Neural cell (in vitro differentiated cells): ENCODE measurements at regions not wholly inside any gene's neighbourhood (a gene's known extent, or its start where the extent isn't known, plus 50 kb on each side); places are given as distances from the start of the nearest gene placed in this dataset.

ENCODE experiments used
- H2AFZ ChIP-seq: fragments of 200-600, 300-800 bp; sonication (generic), shearing (Covaris generic); 2 replicates; pipeline ENCODE4 v1.6.0; 2014; ENCODE audit warnings: low read depth, mild to moderate bottlenecking, antibody characterized with exemption, low read length, moderate library complexity
- H3F3A ChIP-seq: fragments of 200-600 bp; shearing (Covaris generic); 2 replicates; pipeline ENCODE4 v1.6.1; 2016; ENCODE audit warnings: mild to moderate bottlenecking, moderate library complexity, mixed read lengths, antibody characterized with exemption, low read length; ENCODE audit not compliant: insufficient read depth, poor library complexity, severe bottlenecking
- H3K27ac ChIP-seq: fragments of 200-600, 300-800 bp; sonication (generic), shearing (Covaris generic); 2 replicates; pipeline ENCODE4 v1.5.1; 2014; ENCODE audit warnings: mild to moderate bottlenecking, low read length, moderate library complexity
- H3K27me3 ChIP-seq: fragments of 300-800, 200-600 bp; sonication (generic), shearing (Covaris generic); 2 replicates; pipeline ENCODE4 v1.6.0; 2014; ENCODE audit warnings: mild to moderate bottlenecking, low read depth, low read length, moderate library complexity; ENCODE audit not compliant: insufficient read depth
- H3K36me3 ChIP-seq: fragments of 300-800, 200-600 bp; sonication (generic), shearing (Covaris generic); 2 replicates; pipeline ENCODE4 v1.5.1; 2014; ENCODE audit warnings: mild to moderate bottlenecking, antibody characterized with exemption, low read length, moderate library complexity; ENCODE audit not compliant: insufficient read depth
- H3K4me2 ChIP-seq: fragments of 300-800, 200-600 bp; sonication (generic), shearing (Covaris generic); 2 replicates; pipeline ENCODE4 v1.6.0; 2014; ENCODE audit warnings: mild to moderate bottlenecking, low read length
- H3K4me3 ChIP-seq: fragments of 300-800, 200-600 bp; sonication (generic), shearing (Covaris generic); 2 replicates; pipeline ENCODE4 v1.5.1; 2014; ENCODE audit warnings: mild to moderate bottlenecking, low read length, moderate library complexity
- H3K79me2 ChIP-seq: fragments of 200-600 bp; shearing (Covaris generic); replicated peaks from 2 replicates; pipeline ENCODE4 v1.6.0; 2014; ENCODE audit warnings: mild to moderate bottlenecking, low read length, moderate library complexity; ENCODE audit not compliant: insufficient read depth
- H3K9ac ChIP-seq: fragments of 300-800, 200-600 bp; sonication (generic), shearing (Covaris generic); 2 replicates; pipeline ENCODE4 v1.6.1; 2016; ENCODE audit warnings: mild to moderate bottlenecking, low read length, mixed read lengths
- H3K9me2 ChIP-seq: fragments of 200-600 bp; shearing (Covaris generic); 2 replicates; pipeline ENCODE4 v1.6.1; 2016; ENCODE audit warnings: mild to moderate bottlenecking, low read length, mixed read lengths; ENCODE audit not compliant: insufficient read depth
- H3K9me3 ChIP-seq: fragments of 200-600, 300-800 bp; sonication (generic), shearing (Covaris generic); 2 replicates; pipeline ENCODE4 v1.6.1; 2016; ENCODE audit warnings: mild to moderate bottlenecking, mixed run types, low read length, moderate library complexity, mixed read lengths
- H4K20me1 ChIP-seq: fragments of 200-600 bp; shearing (Covaris generic); 2 replicates; pipeline ENCODE4 v1.6.1; 2016; ENCODE audit warnings: mild to moderate bottlenecking, mixed run types; ENCODE audit not compliant: insufficient read depth
- CTCF ChIP-seq: fragments of 450-650 bp; IDR thresholded peaks from 2 replicates; pipeline ENCODE4 v1.5.1; 2014; ENCODE audit warnings: antibody characterized with exemption, mild to moderate bottlenecking, moderate library complexity; ENCODE audit not compliant: poor library complexity, severe bottlenecking
- EP300 ChIP-seq: fragments of 450-650 bp; conservative IDR thresholded peaks from 2 replicates; pipeline ENCODE4 v1.6.1; 2014; ENCODE audit warnings: antibody characterized with exemption, mild to moderate bottlenecking, moderate library complexity; ENCODE audit not compliant: poor library complexity, severe bottlenecking
- EZH2 ChIP-seq: fragments of 200-600, 300-800 bp; shearing (Covaris generic), sonication (generic); IDR thresholded peaks from 2 replicates; pipeline ENCODE4 v1.6.1; 2014; ENCODE audit warnings: antibody characterized with exemption, low read length, borderline replicate concordance, mild to moderate bottlenecking; ENCODE audit not compliant: insufficient read depth, poor library complexity, severe bottlenecking
- MXI1 ChIP-seq: fragments of 450-650 bp; conservative IDR thresholded peaks from 2 replicates; pipeline ENCODE4 v1.6.1; 2014; ENCODE audit warnings: antibody characterized with exemption, mild to moderate bottlenecking; ENCODE audit not compliant: poor library complexity, severe bottlenecking
- POLR2AphosphoS5 ChIP-seq: IDR thresholded peaks from 2 replicates; pipeline ENCODE4 v1.6.1; 2012
- RAD21 ChIP-seq: fragments of 450-650 bp; conservative IDR thresholded peaks from 2 replicates; pipeline ENCODE4 v1.6.1; 2014; ENCODE audit warnings: antibody characterized with exemption, mild to moderate bottlenecking, moderate library complexity
- SMC3 ChIP-seq: fragments of 450-650 bp; conservative IDR thresholded peaks from 2 replicates; pipeline ENCODE4 v1.6.1; 2014; ENCODE audit warnings: antibody characterized with exemption, mild to moderate bottlenecking, moderate library complexity; ENCODE audit not compliant: poor library complexity
- TAF1 ChIP-seq: IDR thresholded peaks from 2 replicates; pipeline ENCODE4 v1.6.1; 2012; ENCODE audit warnings: low read depth
- TF ChIP-seq, protein P1 (sequence below): IDR thresholded peaks from 2 replicates; pipeline ENCODE4 v1.6.1; 2012; ENCODE audit warnings: borderline replicate concordance

- H3K27me3 ChIP-seq = no peaks in the 10 kb centered on the region
- no peaks in the 10 kb centered on the region for H3K9me3 ChIP-seq
- no peak overlapping the region for H3K4me3 ChIP-seq
- H3K36me3 ChIP-seq = no peaks in the 10 kb centered on the region
- no peaks in the 10 kb centered on the region for H3F3A ChIP-seq
- TF ChIP-seq, protein P1, sequence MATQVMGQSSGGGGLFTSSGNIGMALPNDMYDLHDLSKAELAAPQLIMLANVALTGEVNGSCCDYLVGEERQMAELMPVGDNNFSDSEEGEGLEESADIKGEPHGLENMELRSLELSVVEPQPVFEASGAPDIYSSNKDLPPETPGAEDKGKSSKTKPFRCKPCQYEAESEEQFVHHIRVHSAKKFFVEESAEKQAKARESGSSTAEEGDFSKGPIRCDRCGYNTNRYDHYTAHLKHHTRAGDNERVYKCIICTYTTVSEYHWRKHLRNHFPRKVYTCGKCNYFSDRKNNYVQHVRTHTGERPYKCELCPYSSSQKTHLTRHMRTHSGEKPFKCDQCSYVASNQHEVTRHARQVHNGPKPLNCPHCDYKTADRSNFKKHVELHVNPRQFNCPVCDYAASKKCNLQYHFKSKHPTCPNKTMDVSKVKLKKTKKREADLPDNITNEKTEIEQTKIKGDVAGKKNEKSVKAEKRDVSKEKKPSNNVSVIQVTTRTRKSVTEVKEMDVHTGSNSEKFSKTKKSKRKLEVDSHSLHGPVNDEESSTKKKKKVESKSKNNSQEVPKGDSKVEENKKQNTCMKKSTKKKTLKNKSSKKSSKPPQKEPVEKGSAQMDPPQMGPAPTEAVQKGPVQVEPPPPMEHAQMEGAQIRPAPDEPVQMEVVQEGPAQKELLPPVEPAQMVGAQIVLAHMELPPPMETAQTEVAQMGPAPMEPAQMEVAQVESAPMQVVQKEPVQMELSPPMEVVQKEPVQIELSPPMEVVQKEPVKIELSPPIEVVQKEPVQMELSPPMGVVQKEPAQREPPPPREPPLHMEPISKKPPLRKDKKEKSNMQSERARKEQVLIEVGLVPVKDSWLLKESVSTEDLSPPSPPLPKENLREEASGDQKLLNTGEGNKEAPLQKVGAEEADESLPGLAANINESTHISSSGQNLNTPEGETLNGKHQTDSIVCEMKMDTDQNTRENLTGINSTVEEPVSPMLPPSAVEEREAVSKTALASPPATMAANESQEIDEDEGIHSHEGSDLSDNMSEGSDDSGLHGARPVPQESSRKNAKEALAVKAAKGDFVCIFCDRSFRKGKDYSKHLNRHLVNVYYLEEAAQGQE = no peak
- TF ChIP-seq CTCF (no peak), RAD21 (no peak), MXI1 (no peak), EP300 (no peak)
- no peaks in the 10 kb centered on the region for H4K20me1 ChIP-seq
- no peak overlapping the region for H3K4me2 ChIP-seq
- no peak overlapping the region for H3K9ac ChIP-seq
- H3K9me2 ChIP-seq = no peaks in the 10 kb centered on the region
- H2AFZ ChIP-seq = no peak overlapping the region
- no peaks in the 10 kb centered on the region for H3K79me2 ChIP-seq
- no peak overlapping the region for H3K27ac ChIP-seq
These were observed 118.8 kb upstream of the ADPGK start for GRCh38 chr15:72902245-72902918.

DNA sequence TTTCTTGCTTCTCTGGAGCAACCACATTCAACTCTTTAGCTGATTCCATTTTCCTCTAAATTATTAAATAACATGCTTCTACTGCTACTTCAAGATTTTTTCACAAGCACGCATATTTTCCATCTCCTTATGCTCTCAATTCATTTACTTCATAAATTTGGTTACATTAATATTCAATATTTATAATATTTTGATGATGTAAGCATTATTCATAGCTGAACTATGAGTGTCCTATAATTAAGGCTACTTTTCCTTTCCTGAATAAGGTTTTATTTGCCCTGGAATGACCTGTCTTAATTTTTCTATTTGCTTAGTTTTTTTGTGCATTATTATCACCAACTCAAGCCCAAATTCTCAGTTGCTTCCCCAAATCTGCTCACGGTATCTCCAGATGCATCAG is 109.4 kb upstream of the ADPGK start:
- no peaks in the 10 kb centered on the region for H3K36me3 ChIP-seq
- H2AFZ ChIP-seq = no peak overlapping the region
- H3K27ac ChIP-seq = no peak overlapping the region
- no peaks in the 10 kb centered on the region for H3K9me3 ChIP-seq
- H3K27me3 ChIP-seq = no peaks in the 10 kb centered on the region
- no peak overlapping the region for H3K9ac ChIP-seq
- no peak overlapping the region for H3K4me3 ChIP-seq
- no peaks in the 10 kb centered on the region for H3K9me2 ChIP-seq
- H3K4me2 ChIP-seq = no peak overlapping the region
- no peaks in the 10 kb centered on the region for H3F3A ChIP-seq
- H4K20me1 ChIP-seq = no peaks in the 10 kb centered on the region
- TF ChIP-seq, protein P1 = no peak
- TF ChIP-seq EP300 (no peak), POLR2AphosphoS5 (no peak), SMC3 (no peak), EZH2 (no peak), CTCF (no peak), MXI1 (no peak), RAD21 (no peak), TAF1 (no peak)
- no peaks in the 10 kb centered on the region for H3K79me2 ChIP-seq
